GM10266 (cell line): ENCODE measurements at regions not wholly inside any gene's neighbourhood (a gene's known extent, or its start where the extent isn't known, plus 50 kb on each side); places are given as distances from the start of the nearest gene placed in this dataset.

Experiments used
- DNase-seq: peaks from one replicate; pipeline ENCODE4 v3.0.0; 2012; ENCODE audit errors: extremely low spot score
- CTCF ChIP-seq: IDR thresholded peaks from 2 replicates; pipeline ENCODE4 v1.5.1; 2012; ENCODE audit warnings: mild to moderate bottlenecking, low read depth; ENCODE audit not compliant: control insufficient read depth, insufficient read depth; ENCODE audit errors: missing control alignments

GRCh38 chr17:55567240-55568214 is 56.3 kb upstream of the SMIM36 start:
- no peak for DNase-seq
- no peak for TF ChIP-seq CTCF

GRCh38 chr17:55564081-55564480 is 52.8 kb upstream of the SMIM36 start:
- DNase-seq: no peak
- TF ChIP-seq CTCF: no peak

- DNase-seq: no peak
- no peak for TF ChIP-seq CTCF
Measured at GRCh38 chr17:55563363-55563762, 52.1 kb upstream of the SMIM36 start.

- no peak for TF ChIP-seq CTCF
Measured at GRCh38 chr17:55561973-55562495, 50.8 kb upstream of the SMIM36 start.

GRCh38 chr17:55561316-55561972 is 50.2 kb upstream of the SMIM36 start:
- no peak for DNase-seq
- TF ChIP-seq CTCF: no peak

More at GRCh38 chr17:55561973-55562495, 50.8 kb upstream of the SMIM36 start:
- DNase-seq: no peak
